Renal pelvis (tissue), 1 donor: ENCODE measurements at regions not wholly inside any gene's neighbourhood (a gene's known extent, or its start where the extent isn't known, plus 50 kb on each side); places are given as distances from the start of the nearest gene placed in this dataset.

Source experiments
- DNase-seq: peaks from one replicate; pipeline ENCODE4 v3.0.0-alpha.2; 2013

- no peak for DNase-seq
Measured at GRCh38 chr6:98546376-98546775, 288.0 kb upstream of the POU3F2 start.

- no peak for DNase-seq
Measured at GRCh38 chr6:98547151-98547550, 287.2 kb upstream of the POU3F2 start.

GRCh38 chr6:98547634-98548033, 286.7 kb upstream of the POU3F2 start:
- peak; percentile 5 for DNase-seq

GRCh38 chr6:98548301-98548700, 286.1 kb upstream of the POU3F2 start:
- no peak for DNase-seq

- no peak for DNase-seq
Measured at GRCh38 chr6:98560418-98560817, 274.0 kb upstream of the POU3F2 start.

- DNase-seq: no peak
Measured at GRCh38 chr6:98560841-98561240, 273.5 kb upstream of the POU3F2 start.

GRCh38 chr6:98566126-98566525, 268.2 kb upstream of the POU3F2 start:
- DNase-seq: no peak

- no peak for DNase-seq
Measured at GRCh38 chr6:98572579-98572978, 261.8 kb upstream of the POU3F2 start.

GRCh38 chr6:98574984-98575383, 259.4 kb upstream of the POU3F2 start:
- no peak for DNase-seq

GRCh38 chr6:98576791-98577190, 257.6 kb upstream of the POU3F2 start:
- no peak for DNase-seq

GRCh38 chr6:98578016-98578415, 256.4 kb upstream of the POU3F2 start:
- no peak for DNase-seq

- DNase-seq: no peak
Measured at GRCh38 chr6:98579079-98579478, 255.3 kb upstream of the POU3F2 start.

- DNase-seq: no peak
Measured at GRCh38 chr6:98579941-98580340, 254.4 kb upstream of the POU3F2 start.

GRCh38 chr6:98581705-98582104, 252.7 kb upstream of the POU3F2 start:
- DNase-seq: no peak

GRCh38 chr6:98583506-98583905, 250.9 kb upstream of the POU3F2 start:
- no peak for DNase-seq

GRCh38 chr6:98586163-98586562, 248.2 kb upstream of the POU3F2 start:
- DNase-seq: no peak

GRCh38 chr6:98587555-98587954, 246.8 kb upstream of the POU3F2 start:
- DNase-seq: no peak

GRCh38 chr6:98589536-98589935, 244.8 kb upstream of the POU3F2 start:
- DNase-seq: no peak

GRCh38 chr6:98590136-98590681, 244.2 kb upstream of the POU3F2 start:
- DNase-seq: no peak

GRCh38 chr6:98590997-98591396, 243.4 kb upstream of the POU3F2 start:
- DNase-seq: peak; percentile 1

GRCh38 chr6:98593676-98594075, 240.7 kb upstream of the POU3F2 start:
- DNase-seq: no peak

GRCh38 chr6:98601716-98602115, 232.7 kb upstream of the POU3F2 start:
- DNase-seq: no peak

- DNase-seq: no peak
Measured at GRCh38 chr6:98605705-98606104, 228.7 kb upstream of the POU3F2 start.

- DNase-seq: no peak
Measured at GRCh38 chr6:98627129-98627775, 207.1 kb upstream of the POU3F2 start.
